Trophoblast cell (in vitro differentiated cells and primary cell): ENCODE measurements at regions not wholly inside any gene's neighbourhood (a gene's known extent, or its start where the extent isn't known, plus 50 kb on each side); places are given as distances from the start of the nearest gene placed in this dataset.
"Not testable (repeated sequence)": the region's sequence is repeated elsewhere in the genome, so short reads cannot be mapped to it uniquely, and the experiment has no call there.

Experiments
- DNase-seq, 2 donors: peaks; one replicate each; pipeline ENCODE4 v3.0.0-alpha.2; 2016
- H2AFZ ChIP-seq: 2 replicates; pipeline ENCODE4 v1.6.1; 2013; ENCODE audit warnings: low read length, moderate library complexity, mild to moderate bottlenecking; ENCODE audit not compliant: insufficient read depth, poor library complexity
- H2AK5ac ChIP-seq: 2 replicates; pipeline ENCODE4 v1.6.1; 2013; ENCODE audit warnings: mild to moderate bottlenecking, low read length
- H2BK120ac ChIP-seq: 2 replicates; pipeline ENCODE4 v1.6.1; 2013; ENCODE audit warnings: low read length, mild to moderate bottlenecking, moderate library complexity; ENCODE audit not compliant: insufficient read depth, poor library complexity
- H2BK12ac ChIP-seq: 2 replicates; pipeline ENCODE4 v1.6.1; 2013; ENCODE audit warnings: mild to moderate bottlenecking, low read length, moderate library complexity
- H2BK5ac ChIP-seq: 2 replicates; pipeline ENCODE4 v1.6.1; 2013; ENCODE audit warnings: low read length, low read depth, moderate library complexity, mild to moderate bottlenecking; ENCODE audit not compliant: poor library complexity
- H3K14ac ChIP-seq: 2 replicates; pipeline ENCODE4 v1.6.1; 2013; ENCODE audit warnings: mild to moderate bottlenecking, low read length
- H3K18ac ChIP-seq: 2 replicates; pipeline ENCODE4 v1.6.1; 2013; ENCODE audit warnings: mild to moderate bottlenecking, low read length
- H3K23ac ChIP-seq: 2 replicates; pipeline ENCODE4 v1.6.1; 2013; ENCODE audit warnings: low read length
- H3K27ac ChIP-seq: 2 replicates; pipeline ENCODE4 v1.5.1; 2013; ENCODE audit warnings: low read depth, mild to moderate bottlenecking, inconsistent platforms, low read length, moderate library complexity
- H3K27me3 ChIP-seq: 2 replicates; pipeline ENCODE4 v1.6.1; 2013; ENCODE audit warnings: inconsistent platforms, mild to moderate bottlenecking, low read length, moderate library complexity; ENCODE audit not compliant: insufficient read depth
- H3K36me3 ChIP-seq, 2 experiments: 1 replicate in 1 of 2; 2 replicates in 1 of 2; pipeline ENCODE4 v1.6.1; 2013; ENCODE audit warnings: low read length in 2 of 2, mild to moderate bottlenecking in 2 of 2, moderate library complexity in 1 of 2; ENCODE audit not compliant: insufficient read depth in 2 of 2, control insufficient read depth in 1 of 2
- H3K4ac ChIP-seq: 2 replicates; pipeline ENCODE4 v1.6.1; 2013; ENCODE audit warnings: low read depth, mild to moderate bottlenecking, low read length, moderate library complexity
- H3K4me1 ChIP-seq, 2 experiments: 1 replicate in 1 of 2; 2 replicates in 1 of 2; pipeline ENCODE4 v1.6.1; 2013; ENCODE audit warnings: low read length in 2 of 2, mild to moderate bottlenecking in 2 of 2, moderate library complexity in 1 of 2; ENCODE audit not compliant: insufficient read depth in 2 of 2, control insufficient read depth in 1 of 2
- H3K4me2 ChIP-seq: 2 replicates; pipeline ENCODE4 v1.6.1; 2013; ENCODE audit warnings: inconsistent platforms, mild to moderate bottlenecking, low read length, moderate library complexity
- H3K4me3 ChIP-seq: 2 replicates; pipeline ENCODE4 v1.5.1; 2013; ENCODE audit warnings: mild to moderate bottlenecking, low read depth, low read length, inconsistent platforms
- H3K79me1 ChIP-seq: one replicate; pipeline ENCODE4 v1.6.1; 2013; ENCODE audit warnings: low read length
- H3K79me2 ChIP-seq: 2 replicates; pipeline ENCODE4 v1.6.1; 2013; ENCODE audit warnings: low read length, mild to moderate bottlenecking; ENCODE audit not compliant: control insufficient read depth, insufficient read depth, poor library complexity
- H3K9ac ChIP-seq: 2 replicates; pipeline ENCODE4 v1.6.1; 2013; ENCODE audit warnings: mild to moderate bottlenecking, low read length
- H3K9me3 ChIP-seq: 2 replicates; pipeline ENCODE4 v1.6.1; 2013; ENCODE audit warnings: low read depth, mild to moderate bottlenecking, control low read depth, inconsistent platforms, low read length; ENCODE audit not compliant: insufficient read depth
- H4K12ac ChIP-seq: 2 replicates; pipeline ENCODE4 v1.6.1; 2013; ENCODE audit warnings: low read depth, mild to moderate bottlenecking, low read length, moderate library complexity
- H4K8ac ChIP-seq: 2 replicates; pipeline ENCODE4 v1.6.1; 2013; ENCODE audit warnings: low read depth, mild to moderate bottlenecking, low read length, moderate library complexity
- H4K91ac ChIP-seq: one replicate; pipeline ENCODE4 v1.6.1; 2013; ENCODE audit warnings: low read depth, mild to moderate bottlenecking, low read length, moderate library complexity
- WGBS: extraction: QIAGEN DNeasy Blood & Tissue Kit; methylation state at CpG from one replicate; pipeline ENCODE4 v1.1.7; 2013; ENCODE audit warnings: missing lambda C conversion rate; ENCODE audit not compliant: insufficient read length, insufficient coverage; ENCODE audit errors: extremely low coverage; 5-methylcytosine and 5-hydroxymethylcytosine counted together

DNA sequence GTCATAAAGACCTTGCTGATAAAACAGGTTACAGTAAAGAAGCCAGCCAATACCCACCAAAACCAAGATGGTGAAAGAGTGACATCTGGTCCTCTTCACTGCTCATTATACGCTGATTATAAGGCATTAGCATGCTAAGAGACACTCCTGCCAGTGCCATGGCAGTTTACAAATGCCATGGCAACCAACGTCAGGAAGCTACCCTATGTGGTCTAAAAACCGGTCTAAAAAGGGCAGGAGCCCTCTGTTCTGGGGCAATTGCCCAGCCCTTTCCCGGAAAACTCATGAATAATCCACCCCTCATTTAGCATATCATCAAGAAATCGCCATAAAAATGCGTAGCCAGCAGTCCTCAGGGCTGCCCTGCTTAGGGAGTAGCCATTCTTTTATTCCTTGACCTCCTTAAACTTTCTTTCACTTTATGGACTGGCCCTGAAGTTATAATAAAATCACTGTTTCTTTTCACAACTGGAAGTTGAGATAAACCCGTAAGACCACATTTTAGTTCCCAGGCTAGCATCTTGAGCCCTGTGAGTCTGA, 260.5 kb upstream of the FAT1 start:
- no peak overlapping the region for H3K18ac ChIP-seq
- H3K23ac ChIP-seq: no peak overlapping the region
- no peak overlapping the region for H2BK12ac ChIP-seq
- no peak for DNase-seq
- no peak overlapping the region for H3K9ac ChIP-seq
- H3K9me3 ChIP-seq: no peaks in the 10 kb centered on the region
- no peaks in the 10 kb centered on the region for H3K79me2 ChIP-seq
- H3K4me2 ChIP-seq: no peak overlapping the region
- no peak overlapping the region for H3K14ac ChIP-seq
- no peak overlapping the region for H3K4ac ChIP-seq
- no peaks in the 10 kb centered on the region for H3K36me3 ChIP-seq
- no peaks in the 10 kb centered on the region for H3K27me3 ChIP-seq
- H2AFZ ChIP-seq: no peak overlapping the region
- no peak overlapping the region for H3K27ac ChIP-seq
- no CpG with 5 or more reads among the region's 7 CpGs for WGBS
- H2AK5ac ChIP-seq: no peak overlapping the region
- H4K91ac ChIP-seq: no peak overlapping the region
- H3K79me1 ChIP-seq: no peaks in the 10 kb centered on the region
- H4K8ac ChIP-seq: no peak overlapping the region
- no peak overlapping the region for H2BK120ac ChIP-seq
- H4K12ac ChIP-seq: no peak overlapping the region
- no peak overlapping the region for H3K4me3 ChIP-seq
- H3K4me1 ChIP-seq: no peaks in the 10 kb centered on the region
- H2BK5ac ChIP-seq: no peak overlapping the region

DNA sequence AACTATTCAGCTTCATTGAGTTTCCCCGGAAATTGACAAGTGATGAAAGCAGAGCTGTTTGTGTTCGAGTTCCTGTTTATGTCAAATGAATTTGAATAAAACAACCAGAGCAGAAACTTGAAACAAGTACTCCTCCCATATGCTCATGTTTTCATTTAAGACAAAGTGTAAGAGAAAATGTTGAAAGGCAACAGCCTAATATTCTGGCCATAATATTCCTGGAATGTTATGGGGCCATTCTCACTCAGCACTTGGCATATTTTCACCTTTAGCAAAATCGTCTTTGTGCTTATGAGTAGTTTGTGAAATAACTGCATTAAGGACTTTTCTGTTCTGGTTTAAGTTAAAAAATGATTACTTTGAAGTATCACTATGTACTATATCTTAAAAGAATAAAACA, 276.0 kb upstream of the FAT1 start:
- Histone ChIP-seq H3K4ac (no peak overlapping the region), H3K27me3 (no peaks in the 10 kb centered on the region), H3K9ac (no peak overlapping the region), H3K18ac (no peak overlapping the region), H2BK5ac (no peak overlapping the region), H4K8ac (no peak overlapping the region), H3K27ac (no peak overlapping the region), H3K36me3 (no peaks in the 10 kb centered on the region), H3K4me1 (no peaks in the 10 kb centered on the region), H3K79me2 (no peaks in the 10 kb centered on the region), H3K4me2 (no peak overlapping the region), H3K23ac (no peak overlapping the region), H4K12ac (no peak overlapping the region), H3K14ac (no peak overlapping the region), H3K4me3 (no peak overlapping the region), H2BK120ac (no peak overlapping the region), H2AFZ (no peak overlapping the region), H4K91ac (no peak overlapping the region), H3K9me3 (no peaks in the 10 kb centered on the region), H3K79me1 (no peaks in the 10 kb centered on the region), H2BK12ac (no peak overlapping the region), H2AK5ac (no peak overlapping the region)
- WGBS: no CpG with 5 or more reads among the region's 3 CpGs
- no peak for DNase-seq

DNA sequence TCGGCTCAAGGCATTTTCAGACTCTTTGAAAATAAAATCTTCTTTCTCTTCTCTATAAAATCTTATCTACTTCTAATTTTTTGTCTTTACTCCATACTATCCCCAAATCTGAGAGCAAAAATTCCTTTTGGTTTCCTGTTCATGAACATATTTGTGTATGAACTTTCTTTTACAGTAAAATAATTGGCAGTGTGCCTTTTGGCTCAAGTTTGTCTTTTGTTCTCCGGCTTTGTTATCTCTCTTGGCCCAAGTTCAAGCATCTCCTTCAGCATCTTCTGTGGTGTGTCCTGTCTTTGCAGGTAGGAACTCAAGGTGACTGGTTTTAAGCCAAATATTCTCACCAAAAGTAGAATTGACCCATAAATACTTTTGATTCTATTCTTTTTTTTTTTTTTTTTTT, 276.6 kb upstream of the FAT1 start:
- Histone ChIP-seq H3K23ac (no peak overlapping the region), H4K12ac (no peak overlapping the region), H3K4me3 (no peak overlapping the region), H4K8ac (no peak overlapping the region), H3K27ac (no peak overlapping the region), H3K18ac (no peak overlapping the region), H3K4me1 (no peaks in the 10 kb centered on the region), H3K4me2 (no peak overlapping the region), H3K4ac (no peak overlapping the region), H3K36me3 (no peaks in the 10 kb centered on the region), H2AFZ (no peak overlapping the region), H3K79me2 (no peaks in the 10 kb centered on the region), H3K9ac (no peak overlapping the region), H3K79me1 (no peaks in the 10 kb centered on the region), H2BK120ac (no peak overlapping the region), H2AK5ac (no peak overlapping the region), H3K27me3 (no peaks in the 10 kb centered on the region), H4K91ac (no peak overlapping the region), H3K14ac (no peak overlapping the region), H2BK12ac (no peak overlapping the region), H3K9me3 (no peaks in the 10 kb centered on the region), H2BK5ac (no peak overlapping the region)
- WGBS: no CpG with 5 or more reads among the region's 2 CpGs
- no peak for DNase-seq

DNA sequence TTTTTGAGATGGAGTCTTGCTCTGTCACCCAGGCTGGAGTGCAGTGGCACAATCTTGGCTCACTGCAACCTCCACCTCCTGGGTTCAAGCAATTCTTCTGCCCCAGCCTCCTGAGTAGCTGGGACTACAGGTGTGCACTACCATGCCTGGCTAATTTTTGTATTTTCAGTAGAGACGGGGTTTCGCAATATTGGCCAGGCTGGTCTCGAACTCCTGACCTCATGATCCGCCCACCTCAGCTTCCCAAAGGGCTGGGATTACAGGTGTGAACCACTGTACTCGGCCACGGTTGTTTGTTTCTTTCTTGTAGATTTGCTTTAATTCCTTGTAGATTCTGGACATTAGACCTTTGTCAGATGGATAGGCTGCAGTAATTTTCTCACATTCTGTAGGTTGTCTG, 278.5 kb upstream of the FAT1 start:
- not testable (repeated sequence) for H3K4ac ChIP-seq, H3K79me1 ChIP-seq, H3K27ac ChIP-seq, H2BK12ac ChIP-seq, H3K9ac ChIP-seq, H3K36me3 ChIP-seq, DNase-seq, H2AFZ ChIP-seq, H4K91ac ChIP-seq, H3K4me2 ChIP-seq, H3K9me3 ChIP-seq, H3K4me3 ChIP-seq, H3K18ac ChIP-seq, H4K12ac ChIP-seq, H4K8ac ChIP-seq, H2BK5ac ChIP-seq, H3K79me2 ChIP-seq, H3K23ac ChIP-seq, H2BK120ac ChIP-seq, H3K27me3 ChIP-seq, H2AK5ac ChIP-seq, H3K14ac ChIP-seq, H3K4me1 ChIP-seq
- no CpG with 5 or more reads among the region's 6 CpGs for WGBS
